ENCODE measurements at regions not wholly inside any gene's neighbourhood (a gene's known extent, or its start where the extent isn't known, plus 50 kb on each side); places are given as distances from the start of the nearest gene placed in this dataset.

DNA sequence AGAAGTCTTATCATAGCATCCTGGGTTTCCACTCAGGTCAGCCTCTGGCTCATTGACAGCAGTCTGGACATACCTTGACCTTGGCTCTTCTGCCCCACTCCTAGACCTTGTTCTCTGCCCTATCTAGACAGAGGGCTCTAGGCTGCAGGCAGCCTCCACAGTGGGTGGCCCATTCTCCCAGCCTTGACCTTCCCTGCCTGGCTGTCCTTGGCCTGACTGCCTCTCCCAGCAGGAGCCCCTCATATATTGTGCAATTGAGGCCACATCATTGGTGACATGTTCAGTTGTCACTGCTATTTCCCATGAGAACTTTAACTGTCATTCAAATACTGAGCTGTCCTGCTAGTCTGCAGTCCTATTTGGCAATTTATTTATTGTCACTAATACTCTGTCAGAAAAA, 503.4 kb downstream of the PLXNA4 start:
- intact Hi-C loops (cut with DNase I) = no loop called here
- DNase-seq (no peak), ATAC-seq (no peak)
- H3K4me1 ChIP-seq = no peaks in the 10 kb centered on the region
- TF ChIP-seq POLR2A (IDR thresholded peaks at IDR 0.05) (no peak), CTCF (IDR thresholded peaks at IDR 0.05) (no peak)
- H3K9me3 ChIP-seq = no peaks in the 10 kb centered on the region
- H3K36me3 ChIP-seq (replicated peaks in 1 of 2; ENCODE audit: insufficient read depth in 1 of 2, low read depth in 2 of 2) = no peaks in the 10 kb centered on the region
- peaks cover 0 to 5% of the 10 kb centered on the region in 2 donors for H3K27me3 ChIP-seq
- no peak overlapping the region for H3K27ac ChIP-seq
- H3K4me3 ChIP-seq = no peak overlapping the region

- WGBS, 2 donors = 85 to 91% methylated on average over 4 of the region's 4 CpGs
- DNase-seq (no peak), ATAC-seq (no peak)
- TF ChIP-seq POLR2A (IDR thresholded peaks at IDR 0.05) = no peak
- TF ChIP-seq CTCF (IDR thresholded peaks at IDR 0.05) = no peak
- Histone ChIP-seq H3K27ac (no peak overlapping the region), H3K9me3 (no peaks in the 10 kb centered on the region), H3K36me3 (replicated peaks in 1 of 2; ENCODE audit: insufficient read depth in 1 of 2, low read depth in 2 of 2) (no peaks in the 10 kb centered on the region), H3K27me3 (peaks cover 0 to 5% of the 10 kb centered on the region in 2 donors), H3K4me3 (no peak overlapping the region), H3K4me1 (no peaks in the 10 kb centered on the region)
- intact Hi-C loops (cut with DNase I) = no loop called here
Observed at GRCh38 chr7:132072165-132072564, 504.1 kb downstream of the PLXNA4 start.

DNA sequence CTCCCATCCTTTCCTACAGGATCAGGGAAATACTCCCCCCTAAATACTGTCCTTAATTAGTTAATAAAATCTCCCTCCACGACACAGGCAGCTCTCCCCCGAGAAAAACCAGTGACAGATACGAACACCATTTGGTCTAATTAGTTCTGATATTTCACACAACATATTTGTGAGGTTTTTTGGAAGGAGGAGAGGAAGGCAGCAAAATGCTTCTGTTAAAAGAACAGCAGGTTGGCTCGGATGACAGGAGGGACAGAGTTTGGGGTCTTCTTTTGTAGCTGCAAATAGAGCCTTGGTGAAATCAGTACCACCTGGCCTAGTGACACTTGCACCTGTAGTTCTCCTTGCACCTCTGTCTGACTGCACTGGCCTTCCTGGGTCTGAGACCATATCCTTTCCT, 507.0 kb downstream of the PLXNA4 start:
- no peak overlapping the region for H3K27ac ChIP-seq
- H3K9me3 ChIP-seq = no peaks in the 10 kb centered on the region
- H3K36me3 ChIP-seq (replicated peaks in 1 of 2; ENCODE audit: insufficient read depth in 1 of 2, low read depth in 2 of 2) = no peaks in the 10 kb centered on the region
- TF ChIP-seq POLR2A (IDR thresholded peaks at IDR 0.05) (no peak), CTCF (IDR thresholded peaks at IDR 0.05) (no peak)
- WGBS, 2 donors = 56 to 62% methylated on average over 4 of the region's 4 CpGs
- H3K4me1 ChIP-seq = no peaks in the 10 kb centered on the region
- H3K4me3 ChIP-seq = no peak overlapping the region
- H3K27me3 ChIP-seq = no peaks in the 10 kb centered on the region
- no peak for DNase-seq
- intact Hi-C loops (cut with DNase I) = no loop called here
- no peak for ATAC-seq

DNA sequence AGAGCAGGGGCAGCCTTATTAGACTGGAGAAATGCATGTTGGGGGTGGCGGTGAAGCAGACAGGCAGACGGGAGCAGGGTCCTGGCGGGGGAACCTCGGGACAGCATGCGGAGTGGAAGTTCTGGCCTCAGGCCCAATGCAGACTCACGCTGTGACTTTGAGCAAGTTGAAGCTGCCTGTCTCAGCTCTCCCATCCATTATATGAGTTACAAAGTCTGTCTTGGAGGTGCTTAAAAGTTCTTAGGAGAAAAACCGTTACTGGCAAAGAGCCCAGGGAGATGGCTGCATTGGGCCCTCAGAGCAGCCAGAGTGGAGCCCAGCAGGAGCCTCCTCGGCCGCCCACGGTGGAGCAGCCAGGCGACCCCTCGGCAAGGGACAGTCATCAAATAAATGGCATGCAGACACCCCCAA, 509.5 kb downstream of the PLXNA4 start:
- no peaks in the 10 kb centered on the region for H3K36me3 ChIP-seq (replicated peaks in 1 of 2; ENCODE audit: insufficient read depth in 1 of 2, low read depth in 2 of 2)
- TF ChIP-seq CTCF (IDR thresholded peaks at IDR 0.05) = no peak
- H3K4me3 ChIP-seq = no peak overlapping the region
- no peak overlapping the region for H3K27ac ChIP-seq
- ATAC-seq = no peak
- H3K27me3 ChIP-seq = no peaks in the 10 kb centered on the region
- no peaks in the 10 kb centered on the region for H3K9me3 ChIP-seq
- intact Hi-C loops (cut with DNase I) = no loop called here
- 61 to 76% methylated on average over 11 to 12 of the region's 12 CpGs for WGBS, 2 donors
- H3K4me1 ChIP-seq = no peaks in the 10 kb centered on the region
- no peak for DNase-seq

GRCh38 chr7:132065989-132066603, 509.7 kb upstream of the PODXL start:
- Histone ChIP-seq H3K27me3 (no peaks in the 10 kb centered on the region), H3K36me3 (replicated peaks in 1 of 2; ENCODE audit: insufficient read depth in 1 of 2, low read depth in 2 of 2) (no peaks in the 10 kb centered on the region), H3K27ac (no peak overlapping the region), H3K4me3 (no peak overlapping the region), H3K9me3 (no peaks in the 10 kb centered on the region), H3K4me1 (no peaks in the 10 kb centered on the region)
- intact Hi-C loops (cut with DNase I) = no loop called here
- TF ChIP-seq CTCF (IDR thresholded peaks at IDR 0.05) (no peak), POLR2A (IDR thresholded peaks at IDR 0.05) (no peak)
- no peak for ATAC-seq
- WGBS, 2 donors = 62 to 68% methylated on average over 4 to 5 of the region's 5 CpGs
- no peak for DNase-seq

Measured in body of pancreas (tissue), 4 donors.